Vagina (tissue), 2 donors: ENCODE measurements at regions not wholly inside any gene's neighbourhood (a gene's known extent, or its start where the extent isn't known, plus 50 kb on each side); places are given as distances from the start of the nearest gene placed in this dataset.

Experiments
- DNase-seq, 2 donors: peaks; one replicate each; pipeline ENCODE4 v3.0.0-alpha.2; 2017; ENCODE audit errors: extremely low spot score in 2 of 2
- H3K27ac ChIP-seq: fragments of 200-600 bp; sonication (generic); one replicate; pipeline ENCODE4 v1.5.1; 2019
- H3K27me3 ChIP-seq: fragments of 200-600 bp; sonication (generic); one replicate; pipeline ENCODE4 v1.5.1; 2019
- H3K36me3 ChIP-seq, 2 donors: fragments of 200-600 bp; sonication (generic); one replicate each; pipeline ENCODE4 v1.5.1; 2017 to 2019
- H3K4me1 ChIP-seq: fragments of 200-600 bp; sonication (generic); one replicate; pipeline ENCODE4 v1.5.1; 2019
- H3K4me3 ChIP-seq, 2 donors: fragments of 200-600 bp; sonication (generic); 1 replicate in 1 of 2; 2 replicates in 1 of 2; pipeline ENCODE4 v1.5.1; 2016 to 2019
- H3K9me3 ChIP-seq: fragments of 200-600 bp; sonication (generic); one replicate; pipeline ENCODE4 v1.5.1; 2019
- POLR2A ChIP-seq, 2 donors: fragments of 450-650 bp; IDR thresholded peaks; one replicate each; pipeline ENCODE4 v1.6.1; 2017; ENCODE audit warnings: antibody characterized with exemption in 2 of 2, mild to moderate bottlenecking in 2 of 2, moderate library complexity in 2 of 2
- POLR2AphosphoS5 ChIP-seq, 2 donors: sonication (generic); formaldehyde crosslinking; IDR thresholded peaks; one replicate each; pipeline ENCODE4 v1.9.0; 2017; ENCODE audit warnings: antibody characterized with exemption in 2 of 2, mild to moderate bottlenecking in 2 of 2, low read depth in 1 of 2; ENCODE audit not compliant: insufficient read depth in 1 of 2
- intact Hi-C: fragments of 100-400 bp; cut with DNase I; formaldehyde crosslinking; loops from one replicate; pipeline ENCODE4 v1.15.1; 2023
- TF ChIP-seq, protein P1 (sequence below), 3 experiments: fragments of 450-650 bp in 2 of 3; fragments of 200-600 bp in 1 of 3; sonication (generic) in 1 of 3; IDR thresholded peaks; one replicate each; pipeline ENCODE4 v1.5.1; 2017 to 2019; ENCODE audit warnings: antibody characterized with exemption in 3 of 3, mild to moderate bottlenecking in 2 of 3, moderate library complexity in 2 of 3

DNA sequence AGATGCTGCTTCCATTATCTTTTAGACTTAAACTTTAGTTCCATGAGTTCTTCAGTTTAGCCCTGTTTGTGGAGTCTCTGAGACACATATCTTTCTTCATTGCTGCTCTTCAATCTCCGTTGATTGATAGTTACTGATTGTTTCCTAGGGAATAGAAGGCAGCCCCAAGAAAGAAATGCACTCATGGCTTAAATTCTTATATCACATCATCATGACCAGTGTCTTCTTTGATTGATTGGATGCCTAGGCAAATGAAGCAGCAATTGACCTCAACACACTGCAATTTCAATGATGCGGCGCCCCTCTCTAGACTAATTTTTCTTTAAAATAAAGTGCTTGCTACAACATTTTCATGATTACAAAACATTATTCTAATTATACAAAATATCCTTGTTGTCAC, 576.5 kb upstream of the VSTM2A start:
- Histone ChIP-seq H3K4me1 (no peaks in the 10 kb centered on the region), H3K9me3 (no peaks in the 10 kb centered on the region), H3K27me3 (no peaks in the 10 kb centered on the region), H3K4me3 (no peak overlapping the region), H3K27ac (no peak overlapping the region), H3K36me3 (no peaks in the 10 kb centered on the region)
- intact Hi-C loops = no loop called here
- DNase-seq = no peak
- no peak for TF ChIP-seq POLR2AphosphoS5 (IDR thresholded peaks at IDR 0.05; ENCODE audit: insufficient read depth in 1 of 2, low read depth in 1 of 2)
- no peak for TF ChIP-seq POLR2A (IDR thresholded peaks at IDR 0.05)
- TF ChIP-seq, protein P1, sequence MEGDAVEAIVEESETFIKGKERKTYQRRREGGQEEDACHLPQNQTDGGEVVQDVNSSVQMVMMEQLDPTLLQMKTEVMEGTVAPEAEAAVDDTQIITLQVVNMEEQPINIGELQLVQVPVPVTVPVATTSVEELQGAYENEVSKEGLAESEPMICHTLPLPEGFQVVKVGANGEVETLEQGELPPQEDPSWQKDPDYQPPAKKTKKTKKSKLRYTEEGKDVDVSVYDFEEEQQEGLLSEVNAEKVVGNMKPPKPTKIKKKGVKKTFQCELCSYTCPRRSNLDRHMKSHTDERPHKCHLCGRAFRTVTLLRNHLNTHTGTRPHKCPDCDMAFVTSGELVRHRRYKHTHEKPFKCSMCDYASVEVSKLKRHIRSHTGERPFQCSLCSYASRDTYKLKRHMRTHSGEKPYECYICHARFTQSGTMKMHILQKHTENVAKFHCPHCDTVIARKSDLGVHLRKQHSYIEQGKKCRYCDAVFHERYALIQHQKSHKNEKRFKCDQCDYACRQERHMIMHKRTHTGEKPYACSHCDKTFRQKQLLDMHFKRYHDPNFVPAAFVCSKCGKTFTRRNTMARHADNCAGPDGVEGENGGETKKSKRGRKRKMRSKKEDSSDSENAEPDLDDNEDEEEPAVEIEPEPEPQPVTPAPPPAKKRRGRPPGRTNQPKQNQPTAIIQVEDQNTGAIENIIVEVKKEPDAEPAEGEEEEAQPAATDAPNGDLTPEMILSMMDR (IDR thresholded peaks at IDR 0.05) = no peak

DNA sequence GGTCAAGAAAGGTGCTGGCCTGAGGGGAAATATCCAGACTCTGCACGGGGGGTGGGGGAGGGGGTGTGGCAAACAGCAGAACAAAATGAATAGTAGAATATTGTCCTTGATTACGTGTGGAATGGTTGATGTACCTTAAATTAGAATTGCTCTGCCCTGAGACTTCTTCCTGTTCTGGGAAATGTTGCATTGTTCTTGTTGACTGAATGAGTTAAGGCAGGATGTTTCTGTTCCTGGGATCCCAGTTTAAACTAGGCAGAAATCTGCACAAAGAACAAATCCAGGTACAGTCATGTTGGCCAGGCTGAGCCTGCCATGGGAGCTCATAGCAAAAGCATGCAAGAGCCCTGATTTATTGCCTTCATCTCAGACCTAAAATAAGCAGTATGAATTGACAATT, 558.7 kb upstream of the VSTM2A start:
- intact Hi-C loops = no loop called here
- no peak overlapping the region for H3K27ac ChIP-seq

DNA sequence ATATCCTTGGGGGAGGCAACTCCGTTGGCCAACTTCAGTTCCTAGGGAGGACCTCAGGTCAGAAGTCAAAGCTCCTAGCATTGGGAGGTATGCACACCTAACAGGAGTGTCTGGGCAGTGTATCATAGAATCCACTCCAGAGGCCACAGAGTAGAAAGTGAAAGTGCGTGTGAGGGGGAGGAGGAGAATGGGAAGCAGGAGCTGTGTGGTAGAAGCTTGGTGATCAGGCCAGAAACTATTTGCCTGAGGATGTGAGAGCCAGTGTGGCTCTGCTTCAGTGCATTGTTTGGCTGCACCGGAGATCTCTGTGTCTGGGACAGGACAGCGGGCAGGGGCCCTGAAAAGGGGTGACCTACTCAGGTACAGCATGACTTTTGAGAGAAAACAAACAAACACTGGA, 557.4 kb upstream of the VSTM2A start:
- Histone ChIP-seq H3K4me1 (no peaks in the 10 kb centered on the region), H3K9me3 (no peaks in the 10 kb centered on the region), H3K36me3 (no peaks in the 10 kb centered on the region), H3K27me3 (no peaks in the 10 kb centered on the region), H3K27ac (no peak overlapping the region), H3K4me3 (no peak overlapping the region)
- TF ChIP-seq POLR2AphosphoS5 (IDR thresholded peaks at IDR 0.05; ENCODE audit: insufficient read depth in 1 of 2, low read depth in 1 of 2) (no peak), POLR2A (IDR thresholded peaks at IDR 0.05) (no peak)
- TF ChIP-seq, protein P1 (IDR thresholded peaks at IDR 0.05) = no peak
- intact Hi-C loops = no loop called here
- DNase-seq = no peak

More for the DNA sequence above, 558.7 kb upstream of the VSTM2A start:
- H3K4me3 ChIP-seq = no peak overlapping the region
- no peak for DNase-seq
- TF ChIP-seq, protein P1 (IDR thresholded peaks at IDR 0.05) = no peak
- TF ChIP-seq POLR2A (IDR thresholded peaks at IDR 0.05) = no peak
- TF ChIP-seq POLR2AphosphoS5 (IDR thresholded peaks at IDR 0.05; ENCODE audit: insufficient read depth in 1 of 2, low read depth in 1 of 2) = no peak
- no peaks in the 10 kb centered on the region for H3K4me1 ChIP-seq
- H3K27me3 ChIP-seq = no peaks in the 10 kb centered on the region
- no peaks in the 10 kb centered on the region for H3K9me3 ChIP-seq
- no peaks in the 10 kb centered on the region for H3K36me3 ChIP-seq

DNA sequence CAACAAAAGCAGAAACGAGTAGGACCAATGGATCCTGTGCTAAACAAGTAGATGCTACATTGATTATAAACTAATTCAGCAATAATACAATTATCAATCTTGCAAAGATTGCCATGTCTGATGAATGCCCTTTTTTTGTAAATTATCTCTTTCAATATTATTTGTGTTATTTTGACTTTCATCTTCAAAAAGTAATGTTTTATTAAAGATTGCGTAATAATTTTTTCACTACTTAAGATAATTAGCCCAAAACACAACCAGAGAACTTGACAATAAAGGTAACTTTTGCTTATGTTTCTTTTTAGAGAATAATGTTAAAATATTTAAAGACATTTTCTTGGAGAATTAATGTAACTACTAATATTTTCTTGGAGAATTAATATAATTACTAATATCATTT, 553.8 kb upstream of the VSTM2A start:
- H3K9me3 ChIP-seq = no peaks in the 10 kb centered on the region
- no peak overlapping the region for H3K27ac ChIP-seq
- no peaks in the 10 kb centered on the region for H3K36me3 ChIP-seq
- no peaks in the 10 kb centered on the region for H3K27me3 ChIP-seq
- no peak overlapping the region for H3K4me3 ChIP-seq
- TF ChIP-seq, protein P1 (IDR thresholded peaks at IDR 0.05) = no peak
- TF ChIP-seq POLR2A (IDR thresholded peaks at IDR 0.05) (no peak), POLR2AphosphoS5 (IDR thresholded peaks at IDR 0.05; ENCODE audit: insufficient read depth in 1 of 2, low read depth in 1 of 2) (no peak)
- no peak for DNase-seq
- intact Hi-C loops = no loop called here
- H3K4me1 ChIP-seq = no peaks in the 10 kb centered on the region

DNA sequence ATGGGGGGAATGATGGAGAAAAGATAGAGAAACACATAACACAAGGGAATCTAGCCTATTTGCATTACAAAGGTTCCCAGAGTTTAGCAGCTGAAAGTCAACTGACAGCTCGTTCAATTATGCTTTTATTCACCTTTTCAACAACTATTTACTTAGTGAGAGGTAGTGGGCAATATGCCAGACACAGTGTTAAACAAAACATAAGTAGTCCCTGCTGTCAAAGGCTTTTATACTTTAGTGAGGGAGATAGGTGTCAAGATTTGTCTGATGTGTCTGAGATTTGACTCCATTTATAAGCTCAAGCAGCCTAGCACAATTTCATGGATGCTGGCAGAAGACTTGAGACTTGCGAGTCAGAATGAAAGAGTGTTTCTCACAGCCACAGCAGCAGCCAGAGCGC, 549.0 kb upstream of the VSTM2A start:
- intact Hi-C loops = no loop called here
- H3K27ac ChIP-seq = no peak overlapping the region
- H3K4me3 ChIP-seq = no peak overlapping the region
- no peaks in the 10 kb centered on the region for H3K27me3 ChIP-seq
- no peak for DNase-seq
- H3K9me3 ChIP-seq = no peaks in the 10 kb centered on the region
- TF ChIP-seq POLR2A (IDR thresholded peaks at IDR 0.05) (no peak), POLR2AphosphoS5 (IDR thresholded peaks at IDR 0.05; ENCODE audit: insufficient read depth in 1 of 2, low read depth in 1 of 2) (no peak)
- TF ChIP-seq, protein P1 (IDR thresholded peaks at IDR 0.05) = no peak
- no peaks in the 10 kb centered on the region for H3K4me1 ChIP-seq
- H3K36me3 ChIP-seq = no peaks in the 10 kb centered on the region
